OCI-LY7 (cell line): ENCODE measurements at regions not wholly inside any gene's neighbourhood (a gene's known extent, or its start where the extent isn't known, plus 50 kb on each side); places are given as distances from the start of the nearest gene placed in this dataset.
A peak's percentile ranks its signal among the peaks of the same experiment; 100 is the strongest.

Experiments used
- BruUV-seq: library from RNA; stranded (reverse); fragments of 400-500 nt; replicated peaks from 2 replicates; lab custom pipeline; 2021; lab: Mats Ljungman, UMichigan
- CTCF ChIA-PET: fragments of 300-600 bp; sonication (Branson Sonifier 250); formaldehyde crosslinking; loops from one replicate; lab custom pipeline; 2022; ENCODE audit warnings: antibody characterized with exemption; ENCODE audit not compliant: unreplicated experiment; lab: Charles Lee
- POLR2A ChIA-PET: fragments of 300-600 bp; sonication (Branson Sonifier 250); formaldehyde crosslinking; loops from one replicate; lab custom pipeline; 2022; ENCODE audit warnings: antibody characterized with exemption; lab: Charles Lee
- DNase-seq: peaks from one replicate; pipeline ENCODE4 v3.0.0-alpha.2; 2015; ENCODE audit warnings: low spot score
- H2AFZ ChIP-seq: fragments of 200-600 bp; sonication (generic), shearing (Covaris generic); 2 replicates; pipeline ENCODE4 v1.6.1; 2014; ENCODE audit warnings: mild to moderate bottlenecking, antibody characterized with exemption, low read length, moderate library complexity
- H3K27ac ChIP-seq: fragments of 200-600 bp; sonication (generic); 2 replicates; pipeline ENCODE4 v1.5.1; 2014; ENCODE audit warnings: mixed run types, low read depth, mild to moderate bottlenecking, moderate library complexity, low read length, inconsistent platforms; ENCODE audit not compliant: poor library complexity, severe bottlenecking
- H3K36me3 ChIP-seq: fragments of 200-600 bp; sonication (generic); 2 replicates; pipeline ENCODE4 v1.6.1; 2014; ENCODE audit warnings: mild to moderate bottlenecking, antibody characterized with exemption, low read length, moderate library complexity, mixed read lengths; ENCODE audit not compliant: insufficient read depth
- H3K4me1 ChIP-seq: fragments of 200-600 bp; sonication (generic); 2 replicates; pipeline ENCODE4 v1.5.1; 2014; ENCODE audit warnings: mild to moderate bottlenecking, low read length; ENCODE audit not compliant: insufficient read depth, poor library complexity, severe bottlenecking
- H3K4me2 ChIP-seq: fragments of 200-600 bp; sonication (generic); 2 replicates; pipeline ENCODE4 v1.6.1; 2014; ENCODE audit warnings: mild to moderate bottlenecking, low read length
- H3K4me3 ChIP-seq: fragments of 200-600 bp; sonication (generic); 2 replicates; pipeline ENCODE4 v1.5.1; 2014; ENCODE audit warnings: mild to moderate bottlenecking, low read depth, low read length; ENCODE audit not compliant: poor library complexity, severe bottlenecking
- H3K79me2 ChIP-seq: fragments of 200-600 bp; sonication (generic); 2 replicates; pipeline ENCODE4 v1.6.1; 2016; ENCODE audit warnings: low read depth, mild to moderate bottlenecking, low read length, moderate library complexity, mixed read lengths; ENCODE audit not compliant: insufficient read depth
- H3K9me2 ChIP-seq: fragments of 200-600 bp; sonication (generic); 2 replicates; pipeline ENCODE4 v1.6.1; 2016; ENCODE audit warnings: mild to moderate bottlenecking, low read length, mixed read lengths; ENCODE audit not compliant: insufficient read depth
- H3K9me3 ChIP-seq: fragments of 200-600 bp; sonication (generic); 2 replicates; pipeline ENCODE4 v1.6.1; 2014; ENCODE audit warnings: mild to moderate bottlenecking, mixed run types, low read length, mixed read lengths
- H4K20me1 ChIP-seq: fragments of 200-600 bp; sonication (generic); 2 replicates; pipeline ENCODE4 v1.6.1; 2014; ENCODE audit warnings: mild to moderate bottlenecking, antibody characterized with exemption, low read length, moderate library complexity, mixed read lengths; ENCODE audit not compliant: insufficient read depth
- CTCF ChIP-seq: fragments of 200-600 bp; sonication (generic); conservative IDR thresholded peaks from 2 replicates; pipeline ENCODE4 v1.5.1; 2014; ENCODE audit warnings: mild to moderate bottlenecking, antibody characterized with exemption, low read length, moderate library complexity, mixed read lengths
- EZH2phosphoT487 ChIP-seq: fragments of 200-600 bp; sonication (generic); IDR thresholded peaks from 2 replicates; pipeline ENCODE4 v1.6.1; 2018; ENCODE audit warnings: low read depth, borderline replicate concordance, mild to moderate bottlenecking, mixed run types, antibody characterized with exemption, low read length, moderate library complexity, mixed read lengths
- intact Hi-C: fragments of 100-400 bp; cut with micrococcal nuclease; formaldehyde crosslinking; loops from one replicate; pipeline ENCODE4 v1.10.0; 2022; ENCODE audit not compliant: unreplicated experiment

- Histone ChIP-seq H3K9me3 (no peaks in the 10 kb centered on the region), H3K27ac (no peak overlapping the region), H3K9me2 (no peaks in the 10 kb centered on the region), H3K4me1 (no peaks in the 10 kb centered on the region), H3K36me3 (no peaks in the 10 kb centered on the region), H3K4me2 (no peak overlapping the region), H3K79me2 (no peaks in the 10 kb centered on the region), H3K4me3 (no peak overlapping the region), H2AFZ (no peak overlapping the region), H4K20me1 (no peaks in the 10 kb centered on the region)
- intact Hi-C loops = no loop called here
- CTCF ChIA-PET = no interaction called here
- POLR2A ChIA-PET = interaction anchor here (0.6 kb wide), 1 partner anchor 11 kb away, joined by 3 read pairs; no protein-coding TSS in a partner anchor
- no TSS peak for BruUV-seq
- DNase-seq = no peak
- TF ChIP-seq CTCF (no peak), EZH2phosphoT487 (no peak)
These were observed 265.1 kb downstream of the PSAT1 start for GRCh38 chr9:78562021-78562420.

GRCh38 chr9:78563269-78563668, 266.3 kb downstream of the PSAT1 start:
- ChIA-PET POLR2A (interaction anchor here (0.6 kb wide), 1 partner anchor 144 kb away, joined by 5 read pairs; no protein-coding TSS in a partner anchor), CTCF (no interaction called here)
- no peaks in the 10 kb centered on the region for H4K20me1 ChIP-seq
- H2AFZ ChIP-seq = no peak overlapping the region
- no peaks in the 10 kb centered on the region for H3K36me3 ChIP-seq
- H3K27ac ChIP-seq = no peak overlapping the region
- no peaks in the 10 kb centered on the region for H3K4me1 ChIP-seq
- H3K9me2 ChIP-seq = no peaks in the 10 kb centered on the region
- BruUV-seq = no TSS peak
- H3K4me3 ChIP-seq = no peak overlapping the region
- TF ChIP-seq CTCF (0 out of 2 replicates have a peak, but pooled peaks have one; percentile 23), EZH2phosphoT487 (no peak)
- no peak overlapping the region for H3K4me2 ChIP-seq
- no peaks in the 10 kb centered on the region for H3K9me3 ChIP-seq
- H3K79me2 ChIP-seq = no peaks in the 10 kb centered on the region
- intact Hi-C loops = no loop called here
- no peak for DNase-seq

GRCh38 chr9:78565481-78565880, 268.6 kb downstream of the PSAT1 start:
- ChIA-PET POLR2A (no interaction called here), CTCF (no interaction called here)
- BruUV-seq = no TSS peak
- Histone ChIP-seq H3K79me2 (no peaks in the 10 kb centered on the region), H3K9me2 (no peaks in the 10 kb centered on the region), H3K9me3 (no peaks in the 10 kb centered on the region), H3K36me3 (no peaks in the 10 kb centered on the region), H3K4me3 (no peak overlapping the region), H3K4me2 (no peak overlapping the region), H3K4me1 (no peaks in the 10 kb centered on the region), H4K20me1 (no peaks in the 10 kb centered on the region), H2AFZ (no peak overlapping the region), H3K27ac (no peak overlapping the region)
- no peak for TF ChIP-seq CTCF
- no peak for TF ChIP-seq EZH2phosphoT487
- intact Hi-C loops = no loop called here
- DNase-seq = no peak
